Activated CD4-positive, CD25-positive, alpha-beta regulatory T cell treated with anti-CD3 and anti-CD28 coated beads, Interleukin-2, amount 50 U/mL, for 24 hours (primary cell): ENCODE measurements at regions not wholly inside any gene's neighbourhood (a gene's known extent, or its start where the extent isn't known, plus 50 kb on each side); places are given as distances from the start of the nearest gene placed in this dataset.
"Not testable (repeated sequence)": the region's sequence is repeated elsewhere in the genome, so short reads cannot be mapped to it uniquely, and the experiment has no call there.

Source experiments
- ATAC-seq, 2 donors: fragments of 150-1000 bp; cut with Tn5 transposase; one replicate each; pipeline ENCODE4 v1.10.0; 2021; ENCODE audit warnings: mild to moderate bottlenecking in 1 of 2, moderate library complexity in 1 of 2

DNA sequence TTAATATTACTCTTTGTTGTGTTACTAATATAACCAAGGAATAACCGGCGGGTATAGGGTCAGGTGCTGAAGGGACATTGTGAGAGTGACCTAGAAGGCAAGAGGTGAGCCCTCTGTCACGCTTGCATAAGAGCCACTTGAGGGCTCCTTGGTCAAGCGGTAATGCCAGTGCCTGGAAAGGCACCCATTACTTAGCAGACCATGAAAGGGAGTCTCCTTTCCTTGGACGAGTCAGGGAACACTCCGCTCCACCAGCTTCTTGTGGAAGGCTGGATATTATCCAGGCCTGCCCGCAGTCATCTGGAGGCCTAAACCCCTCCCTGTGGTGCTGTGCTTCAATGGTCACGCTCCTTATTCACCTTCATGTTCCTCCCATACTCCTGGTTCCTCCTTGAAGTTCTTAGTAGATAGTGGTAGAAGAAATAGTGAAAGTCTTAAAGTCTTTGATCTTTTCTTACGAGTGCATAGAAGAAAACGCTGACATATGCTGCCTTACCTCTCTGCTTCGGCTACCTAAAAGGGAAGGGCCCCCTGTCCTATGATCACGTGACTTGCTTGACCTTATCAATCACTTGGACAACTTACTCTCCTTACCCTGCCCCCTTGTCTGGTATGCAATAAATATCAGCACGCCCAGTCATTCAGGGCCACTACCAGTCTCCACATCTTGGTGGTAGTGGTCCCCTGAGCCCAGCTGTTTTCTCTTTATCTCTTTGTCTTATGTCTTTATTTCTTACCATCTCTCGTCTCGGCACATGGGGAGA is 59.6 kb upstream of the DMRTB1 start:
- ATAC-seq, result not testable (repeated sequence)

DNA sequence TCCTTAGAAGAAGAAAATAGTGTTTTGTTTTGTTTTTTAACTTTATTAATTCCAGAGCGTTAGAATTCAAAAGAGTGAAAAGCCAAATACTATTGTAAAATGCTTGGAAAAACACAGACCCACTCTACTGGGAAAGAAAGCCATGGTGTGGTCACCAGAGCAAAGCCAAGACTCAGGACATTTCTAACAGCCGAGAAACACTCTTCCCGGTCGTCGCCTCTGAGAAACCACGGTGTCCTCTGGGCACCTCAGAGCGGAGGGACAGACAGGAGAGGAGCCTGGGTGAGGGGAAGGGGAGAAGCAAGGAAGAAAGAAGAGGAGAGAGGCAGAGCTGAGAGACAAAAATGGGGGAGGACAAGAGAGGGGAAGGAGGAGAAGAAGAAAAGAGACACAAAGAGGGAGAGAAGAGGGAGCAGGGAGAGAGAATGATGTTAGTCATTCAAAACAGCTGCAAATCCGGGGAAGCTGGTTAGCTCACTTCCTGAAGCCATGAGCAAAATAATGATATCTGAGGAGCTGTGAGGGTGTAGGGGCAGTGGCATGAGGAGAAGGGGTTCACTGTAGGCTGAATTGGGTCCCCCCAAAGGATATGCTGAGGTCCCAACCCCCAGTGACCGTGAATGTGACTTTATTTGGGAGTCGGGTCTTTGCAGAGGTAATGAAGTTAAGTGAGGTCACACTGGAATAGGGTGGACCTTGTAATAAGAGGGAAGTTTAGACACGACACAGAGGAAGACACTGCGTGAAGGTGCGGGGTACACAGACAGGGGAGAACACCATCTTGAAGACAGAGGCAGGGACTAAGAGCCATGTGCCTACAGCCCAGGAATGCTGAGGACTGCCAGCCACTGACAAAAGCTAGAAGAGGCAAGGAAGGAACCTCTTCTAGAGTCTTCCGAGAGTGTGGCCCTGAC is 58.2 kb upstream of the DMRTB1 start:
- no peak for ATAC-seq

DNA sequence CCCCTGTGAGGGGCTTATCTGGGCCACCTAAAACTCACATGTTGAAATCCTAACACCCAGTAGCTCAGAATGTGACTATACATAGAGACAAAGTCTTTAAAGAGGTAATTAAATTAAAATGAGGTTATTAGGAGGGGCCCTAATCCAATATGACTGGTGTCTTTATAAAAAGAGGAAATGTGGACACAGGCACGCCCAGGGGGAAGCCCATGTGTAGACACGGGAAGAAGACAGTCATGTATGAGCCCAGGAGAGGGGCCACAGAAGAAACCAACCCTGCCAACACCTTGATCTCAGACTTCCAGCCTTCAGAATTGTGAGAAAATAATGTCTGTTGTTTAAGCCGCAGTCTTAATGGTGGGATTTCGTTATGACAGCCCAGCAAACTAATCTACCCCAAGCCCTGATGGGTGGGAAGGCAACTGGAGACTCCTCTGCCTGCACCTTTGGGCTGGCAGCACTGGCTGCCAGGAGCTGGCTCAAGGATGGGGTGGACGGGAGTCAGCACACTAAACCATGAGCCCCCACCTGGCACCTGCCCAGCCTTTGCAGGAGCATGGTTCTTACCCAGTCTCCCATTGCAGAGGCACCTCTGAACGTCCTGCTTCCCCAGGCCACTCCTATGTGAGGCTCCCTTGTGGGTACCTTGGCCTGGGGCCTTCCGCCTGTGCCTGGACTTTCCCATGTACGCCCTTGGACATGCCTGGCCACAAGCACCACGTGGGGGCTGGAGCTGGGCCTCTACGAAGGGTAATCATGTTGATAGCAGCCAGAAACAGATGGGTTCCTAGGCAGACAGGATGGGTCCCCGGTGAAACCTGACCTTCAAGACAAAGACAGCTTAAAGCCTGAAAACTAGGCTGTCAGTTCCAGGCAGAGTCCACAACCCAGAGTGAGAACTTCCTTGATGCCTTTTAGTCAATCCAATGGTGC is 57.1 kb upstream of the DMRTB1 start:
- ATAC-seq, result no peak

- ATAC-seq, result no peak
Measured at GRCh38 chr1:53402891-53403655, 56.1 kb upstream of the DMRTB1 start.

DNA sequence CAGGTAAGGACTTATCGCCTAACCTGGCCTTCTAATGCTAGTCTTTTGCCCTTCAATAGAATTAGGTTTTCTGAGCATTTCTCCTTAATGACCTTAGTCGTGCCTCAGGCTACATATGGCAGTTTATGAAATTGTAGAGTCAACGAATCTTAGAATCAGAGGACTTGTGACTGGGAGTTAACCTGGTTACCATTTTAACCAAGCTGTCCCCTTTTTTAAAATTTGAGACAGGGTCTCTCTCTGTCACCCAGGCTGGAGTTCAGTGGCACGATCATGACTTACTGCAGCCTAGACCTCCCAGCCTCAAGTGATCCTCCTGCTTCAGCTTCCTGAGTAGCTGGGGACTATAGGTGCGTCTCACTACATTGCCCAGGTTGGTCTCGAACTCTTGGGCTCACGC is 53.5 kb upstream of the DMRTB1 start:
- no peak for ATAC-seq

- ATAC-seq, result no peak
Measured at GRCh38 chr1:53406551-53407235, 52.5 kb upstream of the DMRTB1 start.

DNA sequence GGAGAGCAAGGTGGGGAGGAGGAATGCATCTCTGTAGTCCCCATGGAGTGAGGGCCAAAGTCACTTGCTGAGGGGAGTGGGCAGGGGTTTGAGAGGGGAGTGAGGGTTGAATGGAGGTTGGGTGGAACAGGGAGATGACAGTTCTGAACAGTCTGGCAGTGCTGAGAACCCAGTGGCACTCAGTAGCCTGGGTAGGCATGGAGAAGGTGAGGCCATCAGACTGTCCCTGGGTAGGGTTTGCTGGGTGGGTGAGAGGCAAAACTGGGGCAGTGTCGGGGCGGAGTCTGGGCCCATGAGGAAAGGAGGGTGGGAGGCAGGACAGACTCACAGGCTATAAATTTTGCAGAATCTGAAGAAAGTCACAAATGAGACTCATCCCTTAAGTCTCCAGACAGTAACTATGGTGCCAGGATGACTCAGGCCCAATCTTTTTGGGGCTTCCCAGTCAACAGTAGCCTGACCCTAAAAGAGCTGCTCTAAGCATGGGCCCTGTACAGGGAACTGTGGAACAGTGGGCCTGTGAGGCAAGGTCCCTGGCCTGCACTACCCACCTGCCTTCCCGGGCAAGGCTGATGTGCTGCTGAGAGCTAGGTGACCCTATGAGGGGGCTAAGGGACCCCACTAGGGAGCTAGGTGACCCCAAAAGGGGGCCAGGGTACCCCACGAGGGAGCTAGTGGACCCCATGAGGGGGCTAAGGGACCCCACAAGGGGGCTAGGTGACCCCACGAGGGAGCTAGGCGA is 51.0 kb upstream of the DMRTB1 start:
- ATAC-seq, result no peak

DNA sequence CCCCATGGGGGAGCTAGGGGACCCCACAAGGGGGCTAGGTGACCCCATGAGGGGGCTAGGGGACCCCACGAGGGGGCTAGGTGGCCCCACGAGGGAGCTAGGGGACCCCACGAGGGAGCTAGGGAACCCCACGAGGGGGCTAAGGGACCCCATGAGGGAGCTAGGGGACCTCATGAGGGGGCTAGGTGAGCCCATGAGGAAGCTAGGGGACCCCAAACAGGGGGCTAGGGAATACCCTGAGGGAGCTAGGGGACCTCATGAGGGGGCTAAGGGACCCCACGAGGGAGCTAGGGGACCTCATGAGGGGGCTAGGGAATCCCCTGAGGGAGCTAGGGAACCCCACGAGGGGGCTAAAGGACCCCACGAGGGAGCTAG is 50.5 kb upstream of the DMRTB1 start:
- ATAC-seq, result no peak

GRCh38 chr1:53409233-53409632 is 50.0 kb upstream of the DMRTB1 start:
- ATAC-seq, result no peak
